ENCODE measurements at regions not wholly inside any gene's neighbourhood (a gene's known extent, or its start where the extent isn't known, plus 50 kb on each side); places are given as distances from the start of the nearest gene placed in this dataset.
"Not testable (repeated sequence)": the region's sequence is repeated elsewhere in the genome, so short reads cannot be mapped to it uniquely, and the experiment has no call there.

GRCh38 chr6:144362042-144363018 lies 77.2 kb downstream of the UTRN start:
- Histone ChIP-seq H3K9ac (ENCODE audit: low read depth, low read length) (no peak overlapping the region), H3K36me3 (ENCODE audit: control insufficient read depth, insufficient read depth, low read length) (no peaks in the 10 kb centered on the region)

GRCh38 chr6:144364208-144364720 lies 79.1 kb downstream of the UTRN start:
- H3K4me1 ChIP-seq (ENCODE audit: control insufficient read depth, insufficient read depth, low read length) = peaks cover 4% of the 10 kb centered on the region
- no peaks in the 10 kb centered on the region for H3K36me3 ChIP-seq (ENCODE audit: control insufficient read depth, insufficient read depth, low read length)
- H3K4me3 ChIP-seq (ENCODE audit: low read depth, low read length) = no peak overlapping the region
- no peaks in the 10 kb centered on the region for H3K9me3 ChIP-seq (ENCODE audit: control insufficient read depth, insufficient read depth, low read length)
- no peak overlapping the region for H3K9ac ChIP-seq (ENCODE audit: low read depth, low read length)
- no peaks in the 10 kb centered on the region for H3K27me3 ChIP-seq (ENCODE audit: control insufficient read depth, insufficient read depth, low read length)

More at GRCh38 chr6:144362042-144363018, 77.2 kb downstream of the UTRN start:
- H3K9me3 ChIP-seq (ENCODE audit: control insufficient read depth, insufficient read depth, low read length) = no peaks in the 10 kb centered on the region
- no peak overlapping the region for H3K4me3 ChIP-seq (ENCODE audit: low read depth, low read length)
- peaks cover 4% of the 10 kb centered on the region for H3K4me1 ChIP-seq (ENCODE audit: control insufficient read depth, insufficient read depth, low read length)
- H3K27me3 ChIP-seq (ENCODE audit: control insufficient read depth, insufficient read depth, low read length) = no peaks in the 10 kb centered on the region

- no peaks in the 10 kb centered on the region for H3K36me3 ChIP-seq (ENCODE audit: control insufficient read depth, insufficient read depth, low read length)
- no peak overlapping the region for H3K4me3 ChIP-seq (ENCODE audit: low read depth, low read length)
- no peaks in the 10 kb centered on the region for H3K27me3 ChIP-seq (ENCODE audit: control insufficient read depth, insufficient read depth, low read length)
- no peaks in the 10 kb centered on the region for H3K9me3 ChIP-seq (ENCODE audit: control insufficient read depth, insufficient read depth, low read length)
- H3K9ac ChIP-seq (ENCODE audit: low read depth, low read length) = peak overlapping the region; percentile 26
- peaks cover 4% of the 10 kb centered on the region for H3K4me1 ChIP-seq (ENCODE audit: control insufficient read depth, insufficient read depth, low read length)
Measured at GRCh38 chr6:144364782-144365181, 79.6 kb downstream of the UTRN start.

GRCh38 chr6:144365271-144365670 lies 80.1 kb downstream of the UTRN start:
- Histone ChIP-seq H3K4me1 (ENCODE audit: control insufficient read depth, insufficient read depth, low read length) (peaks cover 4% of the 10 kb centered on the region), H3K9ac (ENCODE audit: low read depth, low read length) (no peak overlapping the region), H3K36me3 (ENCODE audit: control insufficient read depth, insufficient read depth, low read length) (no peaks in the 10 kb centered on the region), H3K27me3 (ENCODE audit: control insufficient read depth, insufficient read depth, low read length) (no peaks in the 10 kb centered on the region), H3K4me3 (ENCODE audit: low read depth, low read length) (no peak overlapping the region), H3K9me3 (ENCODE audit: control insufficient read depth, insufficient read depth, low read length) (no peaks in the 10 kb centered on the region)

GRCh38 chr6:144369696-144370095 lies 84.6 kb downstream of the UTRN start:
- H3K9ac ChIP-seq (ENCODE audit: low read depth, low read length); H3K4me3 ChIP-seq (ENCODE audit: low read depth, low read length); H3K27me3 ChIP-seq (ENCODE audit: control insufficient read depth, insufficient read depth, low read length); H3K9me3 ChIP-seq (ENCODE audit: control insufficient read depth, insufficient read depth, low read length); H3K4me1 ChIP-seq (ENCODE audit: control insufficient read depth, insufficient read depth, low read length); H3K36me3 ChIP-seq (ENCODE audit: control insufficient read depth, insufficient read depth, low read length): not testable (repeated sequence)

- Histone ChIP-seq H3K36me3 (ENCODE audit: control insufficient read depth, insufficient read depth, low read length) (no peaks in the 10 kb centered on the region), H3K9me3 (ENCODE audit: control insufficient read depth, insufficient read depth, low read length) (no peaks in the 10 kb centered on the region)
Measured at GRCh38 chr6:144372116-144372515, 87.0 kb downstream of the UTRN start.

DNA sequence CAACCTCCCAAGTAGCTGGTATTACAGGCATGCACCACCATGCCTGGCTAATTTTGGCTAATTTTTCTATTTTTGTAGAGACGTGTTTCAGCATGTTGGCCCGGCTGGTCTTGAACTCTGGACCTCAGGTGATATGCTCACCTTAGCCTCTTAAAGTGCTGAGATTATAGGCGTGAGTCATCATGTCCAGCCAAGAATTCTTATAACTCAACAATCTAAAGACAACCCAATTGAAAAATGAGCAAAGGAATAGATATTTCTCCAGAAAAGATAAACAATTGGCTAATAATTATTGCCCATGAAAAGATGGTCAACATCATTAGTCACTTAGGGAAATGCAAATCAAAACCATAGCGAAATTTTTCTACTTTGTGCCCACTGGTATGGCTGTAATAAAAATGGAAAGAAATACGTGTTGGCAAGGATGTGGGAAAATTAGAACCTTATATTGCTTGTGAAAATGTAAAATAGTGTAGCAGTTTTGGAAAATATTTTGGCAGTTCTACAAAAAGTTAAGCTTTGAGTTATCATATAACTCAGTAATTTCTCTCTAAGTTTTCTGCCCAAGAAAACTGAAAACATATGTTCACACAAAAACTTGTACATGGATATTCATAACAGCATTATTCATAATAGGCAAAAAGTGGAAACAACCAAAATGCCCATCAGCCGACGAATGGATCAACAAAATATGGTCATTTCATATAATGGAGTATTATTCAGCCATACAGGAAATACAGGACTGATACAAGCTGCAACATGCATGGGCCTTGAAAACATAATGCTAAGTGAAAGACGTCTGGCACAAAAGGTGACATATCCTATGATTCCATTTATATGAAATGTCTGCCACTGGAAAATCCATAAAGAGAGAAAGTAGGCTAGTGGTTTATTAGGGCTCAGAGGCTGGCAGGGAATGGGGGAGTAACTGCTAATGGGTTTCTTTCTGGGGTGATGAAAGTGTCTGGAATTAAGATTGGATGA lies 87.8 kb downstream of the UTRN start:
- H3K9ac ChIP-seq (ENCODE audit: low read depth, low read length) = no peak overlapping the region
- no peaks in the 10 kb centered on the region for H3K9me3 ChIP-seq (ENCODE audit: control insufficient read depth, insufficient read depth, low read length)
- no peaks in the 10 kb centered on the region for H3K27me3 ChIP-seq (ENCODE audit: control insufficient read depth, insufficient read depth, low read length)
- H3K4me1 ChIP-seq (ENCODE audit: control insufficient read depth, insufficient read depth, low read length) = no peaks in the 10 kb centered on the region
- H3K4me3 ChIP-seq (ENCODE audit: low read depth, low read length) = no peak overlapping the region
- no peaks in the 10 kb centered on the region for H3K36me3 ChIP-seq (ENCODE audit: control insufficient read depth, insufficient read depth, low read length)

More at GRCh38 chr6:144372116-144372515, 87.0 kb downstream of the UTRN start:
- Histone ChIP-seq H3K9ac (ENCODE audit: low read depth, low read length) (no peak overlapping the region), H3K4me3 (ENCODE audit: low read depth, low read length) (no peak overlapping the region), H3K4me1 (ENCODE audit: control insufficient read depth, insufficient read depth, low read length) (no peaks in the 10 kb centered on the region), H3K27me3 (ENCODE audit: control insufficient read depth, insufficient read depth, low read length) (no peaks in the 10 kb centered on the region)

- not testable (repeated sequence) for H3K4me3 ChIP-seq (ENCODE audit: low read depth, low read length); H3K9me3 ChIP-seq (ENCODE audit: control insufficient read depth, insufficient read depth, low read length); H3K36me3 ChIP-seq (ENCODE audit: control insufficient read depth, insufficient read depth, low read length); H3K9ac ChIP-seq (ENCODE audit: low read depth, low read length); H3K27me3 ChIP-seq (ENCODE audit: control insufficient read depth, insufficient read depth, low read length); H3K4me1 ChIP-seq (ENCODE audit: control insufficient read depth, insufficient read depth, low read length)
Measured at GRCh38 chr6:144374525-144374924, 89.4 kb downstream of the UTRN start.

- Histone ChIP-seq H3K4me3 (ENCODE audit: low read depth, low read length) (no peak overlapping the region), H3K36me3 (ENCODE audit: control insufficient read depth, insufficient read depth, low read length) (no peaks in the 10 kb centered on the region), H3K4me1 (ENCODE audit: control insufficient read depth, insufficient read depth, low read length) (no peaks in the 10 kb centered on the region), H3K27me3 (ENCODE audit: control insufficient read depth, insufficient read depth, low read length) (no peaks in the 10 kb centered on the region), H3K9ac (ENCODE audit: low read depth, low read length) (no peak overlapping the region), H3K9me3 (ENCODE audit: control insufficient read depth, insufficient read depth, low read length) (peaks cover 11% of the 10 kb centered on the region)
Measured at GRCh38 chr6:144377586-144378210, 92.6 kb downstream of the UTRN start.

- no peak overlapping the region for H3K9ac ChIP-seq (ENCODE audit: low read depth, low read length)
- H3K4me3 ChIP-seq (ENCODE audit: low read depth, low read length) = no peak overlapping the region
- no peaks in the 10 kb centered on the region for H3K27me3 ChIP-seq (ENCODE audit: control insufficient read depth, insufficient read depth, low read length)
- peaks cover 11% of the 10 kb centered on the region for H3K9me3 ChIP-seq (ENCODE audit: control insufficient read depth, insufficient read depth, low read length)
- H3K4me1 ChIP-seq (ENCODE audit: control insufficient read depth, insufficient read depth, low read length) = no peaks in the 10 kb centered on the region
- no peaks in the 10 kb centered on the region for H3K36me3 ChIP-seq (ENCODE audit: control insufficient read depth, insufficient read depth, low read length)
Measured at GRCh38 chr6:144378437-144378836, 93.3 kb downstream of the UTRN start.

DNA sequence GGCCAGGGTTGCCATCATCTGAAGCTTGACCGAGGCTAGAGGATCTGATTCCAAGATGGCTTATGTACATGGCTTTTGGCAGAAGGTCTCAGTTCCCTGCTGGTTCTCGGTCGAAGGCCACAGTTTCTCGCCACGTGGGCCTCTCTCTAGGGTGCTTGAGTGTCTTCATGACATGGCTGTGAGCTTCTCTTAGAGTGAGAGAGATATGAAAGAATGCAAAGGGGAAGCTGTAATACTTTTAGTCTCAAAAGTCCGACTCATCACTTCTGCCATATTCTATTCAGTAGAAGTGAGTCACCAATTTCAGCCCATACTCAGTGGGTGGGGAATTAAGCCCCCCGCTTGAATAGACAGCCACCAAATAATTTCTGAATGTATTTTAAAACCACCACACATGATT lies 94.2 kb downstream of the UTRN start:
- Histone ChIP-seq H3K27me3 (ENCODE audit: control insufficient read depth, insufficient read depth, low read length) (no peaks in the 10 kb centered on the region), H3K4me3 (ENCODE audit: low read depth, low read length) (no peak overlapping the region), H3K36me3 (ENCODE audit: control insufficient read depth, insufficient read depth, low read length) (no peaks in the 10 kb centered on the region), H3K9ac (ENCODE audit: low read depth, low read length) (no peak overlapping the region), H3K9me3 (ENCODE audit: control insufficient read depth, insufficient read depth, low read length) (peaks cover 11% of the 10 kb centered on the region), H3K4me1 (ENCODE audit: control insufficient read depth, insufficient read depth, low read length) (no peaks in the 10 kb centered on the region)
